Posterior cingulate gyrus (tissue), 11 donors: ENCODE measurements at regions not wholly inside any gene's neighbourhood (a gene's known extent, or its start where the extent isn't known, plus 50 kb on each side); places are given as distances from the start of the nearest gene placed in this dataset.
"Not testable (repeated sequence)": the region's sequence is repeated elsewhere in the genome, so short reads cannot be mapped to it uniquely, and the experiment has no call there.

Experiments used
- DNase-seq, 10 donors: peaks; one replicate each; pipeline versions ENCODE4 v3.0.0 to v3.0.0-alpha.2; 2020 to 2021; ENCODE audit warnings: mixed read lengths in 3 of 10
- intact Hi-C: fragments of 100-400 bp; cut with DNase I; formaldehyde crosslinking; loops from one replicate; pipeline ENCODE4 v1.15.1; 2023

DNA sequence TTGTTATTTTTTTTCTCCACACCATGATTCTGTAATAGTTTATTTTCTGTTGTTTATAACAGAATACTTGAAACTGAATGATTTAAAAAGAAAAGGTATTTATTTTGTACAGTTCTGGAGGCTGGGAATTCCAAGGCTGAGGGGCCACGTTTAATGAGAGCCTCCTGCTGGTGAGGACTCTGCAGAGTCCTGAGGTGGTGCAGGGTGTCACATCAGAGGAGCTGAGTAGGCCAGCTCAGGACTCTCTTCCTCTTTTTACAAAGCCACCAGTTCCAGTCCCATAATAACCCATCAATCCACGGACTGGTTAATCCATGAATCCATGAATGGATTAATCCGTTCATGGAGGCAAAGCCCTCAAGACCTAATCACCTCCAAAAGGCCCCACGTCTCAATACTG, 71.6 kb downstream of the TFAP2A start:
- intact Hi-C loops: no loop called here
- no peak for DNase-seq

DNA sequence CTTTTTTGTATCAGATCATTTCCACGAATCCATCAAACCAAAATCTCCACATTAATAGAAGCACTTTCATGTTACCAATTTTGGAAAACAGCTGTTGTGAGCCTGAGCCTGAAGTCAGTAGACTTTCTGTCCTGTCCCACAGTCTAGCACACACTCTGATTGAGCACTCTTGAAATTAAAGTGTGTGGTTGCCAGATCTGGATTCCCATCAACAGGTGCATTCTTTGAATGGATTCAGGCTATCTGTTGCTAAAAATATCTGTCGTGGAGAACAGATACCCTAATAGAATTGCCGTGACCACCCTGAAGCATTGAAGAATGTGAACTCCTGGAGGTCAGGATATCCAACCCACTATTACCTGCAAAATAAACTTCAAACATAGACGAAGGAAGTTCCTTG, 73.3 kb downstream of the TFAP2A start:
- DNase-seq: no peak
- intact Hi-C loops: no loop called here

DNA sequence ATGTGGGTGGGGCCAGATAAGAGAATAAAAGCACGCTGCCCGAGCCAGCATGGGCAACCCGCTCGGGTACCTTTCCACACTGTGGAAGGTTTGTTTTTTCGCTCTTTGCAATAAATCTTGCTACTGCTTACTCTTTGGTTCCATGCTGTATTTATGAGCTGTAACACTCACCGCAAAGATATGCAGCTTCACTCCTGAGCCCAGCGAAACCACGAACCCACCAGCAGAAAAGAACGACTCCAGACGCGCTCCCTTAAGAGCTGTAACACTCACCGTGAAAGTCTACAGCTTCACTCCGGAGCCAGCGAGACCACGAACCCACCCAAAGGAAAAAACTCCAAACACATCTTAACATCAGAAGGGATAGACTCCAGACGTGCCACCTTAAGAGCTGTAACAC, 76.7 kb downstream of the TFAP2A start:
- intact Hi-C loops: no loop called here

DNA sequence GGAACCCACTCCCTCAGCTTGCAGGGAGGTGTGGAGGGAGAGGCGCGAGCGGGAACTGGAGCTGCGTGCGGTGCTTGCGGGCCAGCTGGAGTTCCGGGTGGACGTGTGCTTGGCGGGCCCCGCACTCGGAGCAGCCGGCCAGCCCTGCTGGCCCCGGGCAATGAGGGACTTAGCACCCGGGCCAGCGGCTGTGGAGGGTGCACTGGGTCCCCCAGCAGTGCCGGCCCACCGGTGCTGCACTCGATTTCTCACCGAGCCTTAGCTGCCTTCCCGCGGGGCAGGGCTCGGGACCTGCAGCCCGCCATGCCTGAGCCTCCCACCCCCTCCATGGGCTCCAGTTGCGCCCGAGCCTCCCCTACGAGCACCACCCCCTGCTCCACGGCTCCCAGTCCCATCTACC, 77.5 kb downstream of the TFAP2A start:
- DNase-seq, intact Hi-C loops: not testable (repeated sequence)

More for the DNA sequence above, 76.7 kb downstream of the TFAP2A start:
- no peak for DNase-seq

DNA sequence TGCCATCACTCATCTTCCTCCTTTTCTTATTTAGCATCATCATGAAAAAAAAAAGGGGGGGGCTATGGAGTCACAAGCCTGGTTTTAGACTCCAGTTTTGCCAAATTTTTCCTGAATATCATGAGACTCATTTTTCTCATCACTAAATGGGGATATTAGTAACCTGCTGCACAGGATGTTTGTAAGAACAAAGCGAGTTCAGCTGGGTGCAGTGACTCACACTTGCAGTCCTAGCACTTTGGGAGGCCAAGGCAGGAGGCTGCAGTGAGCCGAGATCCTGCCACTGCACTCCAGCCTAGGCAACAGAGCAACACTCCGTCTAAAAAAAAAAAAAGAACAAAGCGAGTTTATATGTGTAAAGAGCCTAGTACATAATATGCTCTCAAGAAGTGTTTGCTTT, 82.8 kb downstream of the TFAP2A start:
- intact Hi-C loops: no loop called here

DNA sequence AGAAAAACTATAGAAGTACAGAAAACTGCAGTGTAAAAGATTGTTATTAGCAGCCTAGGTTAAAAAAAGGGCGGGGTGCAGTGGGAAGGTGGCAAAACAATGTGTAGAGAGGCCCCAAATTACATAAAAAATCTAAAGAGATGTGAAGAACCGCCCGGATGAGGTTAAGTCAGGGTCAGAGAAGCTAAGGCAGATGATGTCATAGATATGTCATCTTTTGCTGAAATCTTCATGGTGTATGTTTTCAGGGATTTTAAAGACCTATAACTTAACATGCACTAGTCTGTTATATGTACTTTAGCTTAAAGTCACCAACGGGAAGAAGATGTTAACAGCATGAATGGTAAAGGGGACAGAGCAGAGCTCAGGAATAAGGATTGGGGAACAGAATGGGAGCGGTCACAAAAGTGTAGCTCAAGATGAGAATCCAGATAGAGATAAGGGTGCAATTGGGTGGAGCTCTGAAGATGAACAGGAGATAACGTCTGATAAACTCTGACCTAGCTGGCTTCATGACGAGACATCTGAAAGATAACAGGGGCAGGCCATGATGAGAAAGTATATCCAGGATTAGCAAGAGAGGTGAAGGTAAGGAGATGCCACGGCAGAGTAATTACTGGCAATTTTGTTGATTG, 83.4 kb downstream of the TFAP2A start:
- no peak for DNase-seq
- intact Hi-C loops: no loop called here

More for the DNA sequence above, 82.8 kb downstream of the TFAP2A start:
- no peak for DNase-seq

DNA sequence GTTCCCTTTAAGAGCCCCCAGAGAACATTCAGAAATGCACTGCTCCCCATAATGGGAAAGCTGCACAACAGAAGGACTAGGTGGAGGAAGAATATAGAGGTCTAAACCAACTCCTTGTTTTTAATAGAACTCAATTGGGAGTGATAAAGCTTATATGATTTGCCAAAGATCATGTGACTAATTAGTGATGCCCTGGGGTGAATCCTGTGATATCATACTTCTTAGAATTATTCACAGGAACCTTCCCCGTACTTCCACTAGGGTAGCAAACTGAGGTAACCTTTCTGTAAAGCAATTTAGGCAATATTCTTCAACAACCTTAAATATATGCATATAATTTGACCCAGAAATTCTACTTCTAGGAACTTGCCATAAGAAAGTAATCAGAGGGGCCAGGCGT, 84.4 kb downstream of the TFAP2A start:
- intact Hi-C loops: no loop called here
- no peak for DNase-seq

DNA sequence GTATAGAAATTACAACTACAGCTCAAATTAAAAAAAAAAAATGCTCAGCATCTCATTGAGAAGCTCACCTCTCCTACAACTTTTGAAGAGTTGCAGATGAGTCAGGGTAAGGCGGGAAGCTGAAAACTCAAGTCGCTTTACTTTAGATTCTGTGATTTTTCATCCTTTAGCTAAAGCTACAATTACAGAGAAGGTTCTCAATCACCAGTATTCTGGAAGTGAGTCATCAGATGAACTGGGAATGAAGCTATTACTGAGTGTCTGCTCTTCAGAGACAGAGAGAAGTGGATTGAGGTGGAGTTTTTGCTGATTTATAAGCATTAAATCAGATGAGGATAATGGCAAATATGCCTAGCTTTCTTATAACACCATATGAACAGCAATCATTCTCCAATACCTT, 91.9 kb downstream of the TFAP2A start:
- intact Hi-C loops: no loop called here
- no peak for DNase-seq

DNA sequence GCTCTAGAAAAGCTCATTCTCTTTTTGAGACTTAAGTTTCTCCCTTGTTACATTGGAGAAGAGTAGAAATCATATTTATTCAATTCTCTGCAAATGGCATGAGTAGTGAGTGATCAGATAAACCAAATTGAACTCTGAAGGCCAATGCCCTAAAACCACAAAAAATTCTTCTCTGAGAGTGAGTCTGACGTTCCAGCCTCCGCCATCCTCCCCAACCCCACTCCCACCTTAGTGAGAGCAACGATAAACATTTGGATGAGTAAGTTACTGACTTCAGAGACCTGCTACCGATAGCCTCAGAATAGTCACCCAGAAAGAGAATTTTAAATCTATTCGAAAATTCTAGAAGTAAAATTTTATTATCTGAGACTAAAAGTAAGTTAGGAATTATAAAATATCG, 94.6 kb downstream of the TFAP2A start:
- intact Hi-C loops: no loop called here
- DNase-seq: no peak

DNA sequence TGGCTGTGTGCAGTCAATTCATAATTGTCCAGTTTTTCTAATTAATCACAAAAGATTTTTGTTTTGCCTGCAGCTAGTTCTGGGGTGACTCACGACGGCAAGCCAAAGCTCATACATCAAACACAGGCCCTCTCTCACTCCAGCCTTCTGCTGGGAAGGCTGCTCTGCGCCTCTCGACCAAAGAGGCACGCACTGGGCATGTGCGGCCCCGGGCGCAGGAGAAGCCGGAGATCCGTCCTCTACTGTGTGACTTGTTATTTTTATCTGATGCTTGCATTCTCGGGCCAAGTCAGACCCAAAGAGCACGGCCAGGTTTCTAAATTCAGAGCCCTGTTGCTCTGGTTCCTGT, 98.5 kb downstream of the TFAP2A start:
- intact Hi-C loops: no loop called here
- DNase-seq: peak; percentile 27 to 96 (median 67)

DNA sequence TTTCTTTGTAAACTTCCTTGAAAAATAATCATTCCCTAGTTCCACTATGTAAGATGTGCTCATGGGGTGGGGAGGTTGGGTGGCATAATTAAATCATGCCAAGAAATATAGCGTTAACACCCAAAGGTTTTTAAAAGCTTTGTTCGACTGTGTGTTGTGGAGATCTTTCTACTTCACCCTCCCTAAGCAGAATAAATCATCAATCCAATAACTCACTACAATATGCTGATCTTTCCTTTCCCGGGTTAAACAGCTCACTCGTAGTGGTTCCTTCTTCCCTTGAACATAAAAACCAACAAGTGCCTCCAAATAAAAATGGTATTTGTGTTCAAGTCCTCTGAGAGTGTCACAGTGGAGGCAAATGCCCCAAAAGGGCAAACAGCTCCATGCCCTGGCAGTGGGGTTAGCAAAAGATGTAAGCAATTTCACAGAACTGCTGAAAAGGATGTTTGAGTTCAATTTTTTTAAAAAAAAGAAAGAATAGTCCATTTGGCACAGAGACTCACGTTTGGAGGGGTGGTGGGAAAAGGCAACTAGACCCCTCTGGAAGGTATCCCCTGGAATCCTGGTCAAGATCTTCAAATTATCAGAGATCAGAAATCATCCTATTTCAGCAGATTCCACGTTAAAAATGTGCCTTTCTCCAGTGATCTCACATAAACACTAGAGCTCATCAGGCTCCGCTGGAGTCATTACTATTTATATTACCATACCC, 99.1 kb downstream of the TFAP2A start:
- DNase-seq: no peak
- intact Hi-C loops: no loop called here

DNA sequence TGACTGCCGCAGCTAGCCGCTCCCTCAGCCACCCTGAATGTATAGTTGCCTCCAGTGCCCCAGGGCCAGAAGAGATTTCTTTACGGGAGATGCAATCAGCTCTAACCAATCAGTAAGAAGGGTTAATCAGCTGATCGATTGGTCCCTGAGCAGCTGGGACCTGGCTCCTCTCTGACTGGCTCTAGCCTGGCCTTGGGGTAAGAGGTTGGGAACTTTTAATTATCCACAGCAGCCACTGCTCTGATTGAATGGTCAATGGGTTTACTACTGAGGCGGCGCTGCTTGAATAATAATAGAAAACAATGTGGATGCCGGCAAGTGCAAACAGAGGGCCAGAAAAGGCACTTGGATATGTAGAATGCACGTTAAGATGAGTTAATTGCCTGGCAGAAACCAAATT, 99.8 kb downstream of the TFAP2A start:
- no peak for DNase-seq
- intact Hi-C loops: no loop called here

DNA sequence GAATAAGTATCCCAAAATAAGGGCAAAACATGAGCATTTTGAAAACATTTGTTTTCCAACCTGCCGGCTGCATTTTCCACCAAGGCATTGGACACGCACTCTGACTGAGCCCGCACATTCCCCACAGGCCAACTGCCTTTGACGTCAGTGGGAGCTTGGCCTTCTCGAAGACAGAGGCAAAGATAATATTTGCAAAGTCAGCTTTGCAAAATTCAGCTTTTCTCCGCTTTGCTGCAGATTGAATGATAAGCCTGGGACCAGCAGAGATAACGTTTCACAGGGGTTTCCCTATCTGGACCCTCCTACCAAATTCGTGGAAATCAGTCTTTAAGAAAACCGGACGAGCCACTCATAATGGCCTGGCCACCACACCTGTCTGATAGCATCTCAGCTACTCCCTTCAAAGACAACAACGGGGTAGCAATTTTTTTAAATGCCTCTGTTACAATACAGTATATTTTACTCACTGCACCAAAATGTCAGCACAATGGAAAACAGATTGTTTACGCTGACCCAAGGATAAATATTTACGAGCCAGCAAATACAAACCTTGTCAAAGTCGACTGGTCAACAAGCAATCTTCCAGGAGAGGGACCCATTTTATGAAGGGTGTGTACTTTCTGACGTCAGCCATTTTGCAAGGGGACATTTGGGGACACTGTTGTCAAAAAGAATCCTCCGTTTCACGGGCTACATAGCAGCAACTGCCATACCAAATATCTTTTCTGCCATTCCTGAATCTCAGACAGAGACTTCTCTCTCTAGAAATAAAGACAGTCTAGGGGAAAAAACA, 100.5 kb downstream of the TFAP2A start:
- intact Hi-C loops: no loop called here
- DNase-seq: no peak

DNA sequence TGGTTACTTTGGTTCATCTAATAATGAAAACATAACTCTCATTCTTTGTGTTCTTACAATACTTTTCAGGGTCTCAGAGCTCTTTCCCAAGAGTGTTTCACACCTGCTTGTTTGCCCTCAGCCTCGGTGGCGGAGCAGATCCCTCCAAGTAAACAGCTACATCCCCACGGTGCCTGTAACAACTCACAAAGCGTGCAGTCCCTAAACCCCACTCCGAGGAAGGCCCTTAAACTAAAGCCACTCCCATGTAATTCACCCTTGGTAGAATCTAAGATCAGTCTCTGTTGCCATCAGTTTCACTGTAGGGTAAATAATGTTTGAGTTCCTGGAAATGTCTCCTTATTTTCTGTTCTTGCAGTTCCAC, 101.1 kb downstream of the TFAP2A start:
- no peak for DNase-seq

DNA sequence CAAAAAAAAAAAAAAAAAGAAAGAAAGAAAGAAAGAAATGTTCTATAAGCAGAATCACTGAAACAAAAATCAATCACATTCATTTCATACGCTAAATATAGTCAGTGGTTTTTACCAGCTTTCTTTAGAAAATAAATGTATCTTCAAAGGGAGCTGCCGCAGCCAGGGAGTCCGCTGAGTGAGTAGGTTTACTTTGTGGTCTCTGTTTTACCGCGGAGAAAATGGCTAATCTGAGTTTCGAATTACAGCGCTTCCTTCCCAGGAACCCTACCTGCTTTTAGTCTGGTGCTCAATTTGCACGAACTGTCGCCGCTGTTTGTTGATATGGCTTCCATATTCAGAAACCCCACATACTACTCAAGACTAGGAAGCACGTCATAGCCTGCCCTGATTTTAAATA, 102.4 kb downstream of the TFAP2A start:
- DNase-seq: no peak
- intact Hi-C loops: no loop called here

More for the DNA sequence above, 101.1 kb downstream of the TFAP2A start:
- intact Hi-C loops: no loop called here

DNA sequence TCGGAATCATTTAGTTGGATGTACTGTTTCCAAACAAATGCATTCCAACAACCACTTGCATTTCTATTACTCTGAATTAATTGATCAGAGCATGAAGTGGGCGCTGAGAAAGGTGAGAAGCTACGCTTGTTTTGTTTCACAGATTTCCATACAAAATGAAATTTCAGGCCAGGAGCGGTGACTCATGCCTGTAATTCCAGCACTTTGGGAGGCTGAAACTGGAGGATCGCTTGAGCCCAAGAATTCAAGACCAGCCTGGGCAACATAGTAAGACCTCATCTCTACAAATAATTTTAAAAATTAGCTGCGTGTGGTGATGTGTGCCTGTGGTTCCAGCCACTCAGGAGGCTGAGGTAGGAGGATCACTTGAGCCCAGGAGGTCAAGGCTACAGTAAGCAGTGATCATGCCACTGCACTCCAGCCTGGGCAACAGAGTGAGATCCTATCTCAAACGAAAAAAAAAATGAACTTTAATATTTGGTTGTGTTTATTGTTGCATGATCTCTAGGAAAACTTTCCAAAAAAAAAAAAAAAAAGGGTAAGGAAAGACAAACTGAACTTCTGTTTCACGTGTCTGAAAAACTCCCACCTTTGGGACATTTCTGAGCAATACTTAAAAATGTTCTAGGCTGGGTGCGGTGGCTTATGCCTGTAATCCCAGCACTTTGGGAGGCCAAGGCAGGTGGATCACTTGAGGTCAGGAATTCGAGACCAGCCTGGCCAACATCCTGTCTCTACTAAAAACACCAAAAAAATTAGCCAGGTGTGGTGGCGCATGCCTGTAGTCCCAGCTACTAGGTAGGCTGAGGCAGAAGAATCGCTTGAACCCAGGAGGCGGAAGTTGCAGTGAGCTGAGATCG, 103.1 kb downstream of the TFAP2A start:
- intact Hi-C loops, DNase-seq: not testable (repeated sequence)

DNA sequence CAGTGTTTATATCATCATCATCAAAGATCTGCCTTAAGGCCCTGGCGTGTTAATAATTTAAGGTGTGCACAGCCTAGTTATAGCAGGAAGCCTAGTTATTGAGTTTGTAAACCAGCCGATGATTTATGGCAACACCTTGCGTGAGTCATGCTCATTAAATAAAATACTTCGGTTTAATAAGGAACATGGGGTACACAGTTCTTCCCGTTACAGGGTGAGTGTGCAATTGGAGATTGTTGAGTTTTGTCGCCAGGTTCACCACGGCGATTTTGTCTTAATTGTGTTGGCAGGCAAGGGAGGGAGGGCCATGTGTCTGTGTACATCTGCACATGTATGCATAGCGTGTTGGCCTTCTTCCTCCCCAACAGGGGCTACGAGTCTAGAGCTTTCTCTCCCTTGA, 104.0 kb downstream of the TFAP2A start:
- intact Hi-C loops: no loop called here
- no peak for DNase-seq

DNA sequence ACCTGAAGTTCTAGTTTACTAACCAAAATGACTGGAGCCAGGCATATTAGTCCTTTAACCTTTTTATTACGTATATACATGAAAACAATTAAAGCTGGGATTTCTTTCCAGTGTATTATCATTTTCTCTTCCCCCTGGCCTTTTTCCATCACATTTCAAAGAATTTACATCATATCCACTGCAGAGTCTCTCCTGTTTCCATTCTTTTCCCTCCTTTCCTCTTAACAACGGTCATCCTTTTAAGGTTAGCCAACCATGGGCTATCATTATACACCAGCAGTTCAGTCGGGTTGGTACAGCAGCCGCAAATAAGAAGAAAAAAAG, 104.6 kb downstream of the TFAP2A start:
- intact Hi-C loops: no loop called here
- DNase-seq: no peak

DNA sequence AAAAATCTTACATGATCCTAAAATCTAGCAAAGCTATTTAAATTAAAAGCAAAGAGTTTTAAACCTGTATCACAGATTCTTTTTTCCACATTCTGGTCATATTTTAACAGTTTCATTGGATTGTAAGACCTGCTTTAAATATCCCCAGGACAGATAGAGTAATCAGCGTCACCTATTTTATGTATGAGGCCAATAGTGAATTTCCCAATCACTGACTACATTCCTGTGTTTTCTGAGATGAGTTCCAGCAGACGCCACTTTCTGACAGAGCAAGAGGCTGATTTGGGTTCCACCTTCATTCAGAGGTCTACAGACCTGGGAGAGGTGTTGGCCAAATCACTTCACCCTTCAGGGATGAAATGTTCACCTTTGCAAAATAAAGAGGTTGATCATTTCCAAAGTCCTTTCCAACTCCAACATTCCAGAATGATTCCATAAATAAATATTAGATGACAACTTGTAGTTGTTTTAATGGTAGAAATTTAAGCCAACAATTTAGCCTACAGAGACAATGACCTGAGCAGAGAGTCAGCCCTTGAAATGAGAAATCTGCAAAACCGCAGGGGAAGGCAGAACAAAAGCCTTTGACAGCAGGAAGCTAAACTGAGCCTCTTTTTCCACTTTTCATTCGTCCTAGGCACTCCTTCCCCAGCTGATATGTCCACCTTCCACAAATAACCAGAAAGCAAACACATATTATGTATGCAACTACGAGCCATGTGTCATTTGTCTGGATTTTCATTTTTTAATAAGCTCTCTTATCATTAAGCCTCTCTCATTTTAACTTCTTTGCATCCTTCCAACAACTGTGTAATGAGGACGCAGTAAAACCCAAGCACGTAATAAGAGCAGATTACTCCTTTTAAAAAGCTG, 105.2 kb downstream of the TFAP2A start:
- intact Hi-C loops: no loop called here
- DNase-seq: no peak

DNA sequence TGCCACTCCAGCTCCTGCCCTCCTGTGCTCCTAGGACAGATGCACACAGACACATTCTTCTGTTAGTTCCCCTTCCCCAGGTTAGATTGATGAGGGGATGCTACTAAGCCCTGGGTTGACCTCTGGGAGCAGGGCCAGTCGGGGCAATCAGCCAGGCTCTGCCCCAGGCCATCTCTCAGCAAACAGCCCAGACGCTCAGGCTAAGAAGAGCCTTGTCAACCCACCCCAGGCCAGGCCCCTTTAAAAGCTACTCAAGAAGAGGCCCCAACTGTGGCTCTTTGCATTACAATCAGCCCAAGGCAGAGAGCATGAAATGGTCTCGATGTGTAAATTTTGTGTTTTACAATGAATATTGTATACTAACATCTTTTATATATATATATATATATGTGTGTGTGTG, 107.4 kb downstream of the TFAP2A start:
- intact Hi-C loops: no loop called here
- DNase-seq: no peak
